ENCODE measurements at regions not wholly inside any gene's neighbourhood (a gene's known extent, or its start where the extent isn't known, plus 50 kb on each side); places are given as distances from the start of the nearest gene placed in this dataset.

DNA sequence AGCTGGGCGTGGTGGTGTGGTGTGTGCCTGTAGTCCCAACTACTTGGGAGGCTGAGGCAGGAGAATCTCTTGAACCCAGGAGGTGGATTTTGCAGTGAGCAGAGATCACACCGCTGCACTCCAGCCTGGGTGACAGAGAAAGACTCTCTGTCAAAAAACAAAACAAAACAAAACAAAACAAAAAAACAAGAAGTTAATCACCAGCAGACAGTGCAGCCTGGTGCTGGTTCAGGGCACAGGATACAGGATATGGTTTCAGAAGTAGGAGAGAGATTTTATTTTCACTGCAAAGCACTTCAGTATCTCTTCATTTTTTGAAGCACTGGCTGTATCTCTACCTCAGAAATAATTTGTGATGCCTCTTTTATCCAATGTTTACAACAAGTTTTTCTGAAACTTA lies 1222.9 kb upstream of the PRKX start:
- no peaks in the 10 kb centered on the region for H3K79me2 ChIP-seq (replicated peaks; ENCODE audit: insufficient read depth, low read length)
- no peak overlapping the region for H3K9ac ChIP-seq (ENCODE audit: low read length)
- no peaks in the 10 kb centered on the region for H3F3A ChIP-seq (ENCODE audit: insufficient read depth, low read length, poor library complexity, severe bottlenecking)
- H4K20me1 ChIP-seq (ENCODE audit: insufficient read depth): no peaks in the 10 kb centered on the region
- H3K4me2 ChIP-seq (ENCODE audit: low read length): no peak overlapping the region
- TF ChIP-seq EZH2 (IDR thresholded peaks at IDR 0.05; ENCODE audit: borderline replicate concordance, insufficient read depth, low read length, poor library complexity, severe bottlenecking) (no peak), SMC3 (conservative IDR thresholded peaks at IDR 0.05; ENCODE audit: poor library complexity) (no peak), TAF1 (IDR thresholded peaks at IDR 0.05; ENCODE audit: low read depth) (no peak), MXI1 (conservative IDR thresholded peaks at IDR 0.05; ENCODE audit: poor library complexity, severe bottlenecking) (no peak), RAD21 (conservative IDR thresholded peaks at IDR 0.05) (no peak), EP300 (conservative IDR thresholded peaks at IDR 0.05; ENCODE audit: poor library complexity, severe bottlenecking) (no peak), POLR2AphosphoS5 (IDR thresholded peaks at IDR 0.05) (no peak), CTCF (IDR thresholded peaks at IDR 0.05; ENCODE audit: poor library complexity, severe bottlenecking) (no peak)
- TF ChIP-seq, protein P1, sequence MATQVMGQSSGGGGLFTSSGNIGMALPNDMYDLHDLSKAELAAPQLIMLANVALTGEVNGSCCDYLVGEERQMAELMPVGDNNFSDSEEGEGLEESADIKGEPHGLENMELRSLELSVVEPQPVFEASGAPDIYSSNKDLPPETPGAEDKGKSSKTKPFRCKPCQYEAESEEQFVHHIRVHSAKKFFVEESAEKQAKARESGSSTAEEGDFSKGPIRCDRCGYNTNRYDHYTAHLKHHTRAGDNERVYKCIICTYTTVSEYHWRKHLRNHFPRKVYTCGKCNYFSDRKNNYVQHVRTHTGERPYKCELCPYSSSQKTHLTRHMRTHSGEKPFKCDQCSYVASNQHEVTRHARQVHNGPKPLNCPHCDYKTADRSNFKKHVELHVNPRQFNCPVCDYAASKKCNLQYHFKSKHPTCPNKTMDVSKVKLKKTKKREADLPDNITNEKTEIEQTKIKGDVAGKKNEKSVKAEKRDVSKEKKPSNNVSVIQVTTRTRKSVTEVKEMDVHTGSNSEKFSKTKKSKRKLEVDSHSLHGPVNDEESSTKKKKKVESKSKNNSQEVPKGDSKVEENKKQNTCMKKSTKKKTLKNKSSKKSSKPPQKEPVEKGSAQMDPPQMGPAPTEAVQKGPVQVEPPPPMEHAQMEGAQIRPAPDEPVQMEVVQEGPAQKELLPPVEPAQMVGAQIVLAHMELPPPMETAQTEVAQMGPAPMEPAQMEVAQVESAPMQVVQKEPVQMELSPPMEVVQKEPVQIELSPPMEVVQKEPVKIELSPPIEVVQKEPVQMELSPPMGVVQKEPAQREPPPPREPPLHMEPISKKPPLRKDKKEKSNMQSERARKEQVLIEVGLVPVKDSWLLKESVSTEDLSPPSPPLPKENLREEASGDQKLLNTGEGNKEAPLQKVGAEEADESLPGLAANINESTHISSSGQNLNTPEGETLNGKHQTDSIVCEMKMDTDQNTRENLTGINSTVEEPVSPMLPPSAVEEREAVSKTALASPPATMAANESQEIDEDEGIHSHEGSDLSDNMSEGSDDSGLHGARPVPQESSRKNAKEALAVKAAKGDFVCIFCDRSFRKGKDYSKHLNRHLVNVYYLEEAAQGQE (IDR thresholded peaks at IDR 0.05; ENCODE audit: borderline replicate concordance): no peak
- no peaks in the 10 kb centered on the region for H3K36me3 ChIP-seq (ENCODE audit: insufficient read depth, low read length)
- no peak overlapping the region for H3K27ac ChIP-seq (ENCODE audit: low read length)
- H3K4me3 ChIP-seq (ENCODE audit: low read length): no peak overlapping the region
- no peaks in the 10 kb centered on the region for H3K9me3 ChIP-seq (ENCODE audit: low read length)
- H3K9me2 ChIP-seq (ENCODE audit: insufficient read depth, low read length): no peaks in the 10 kb centered on the region
- H2AFZ ChIP-seq (ENCODE audit: low read depth, low read length): no peak overlapping the region
- no peaks in the 10 kb centered on the region for H3K27me3 ChIP-seq (ENCODE audit: insufficient read depth, low read depth, low read length)

DNA sequence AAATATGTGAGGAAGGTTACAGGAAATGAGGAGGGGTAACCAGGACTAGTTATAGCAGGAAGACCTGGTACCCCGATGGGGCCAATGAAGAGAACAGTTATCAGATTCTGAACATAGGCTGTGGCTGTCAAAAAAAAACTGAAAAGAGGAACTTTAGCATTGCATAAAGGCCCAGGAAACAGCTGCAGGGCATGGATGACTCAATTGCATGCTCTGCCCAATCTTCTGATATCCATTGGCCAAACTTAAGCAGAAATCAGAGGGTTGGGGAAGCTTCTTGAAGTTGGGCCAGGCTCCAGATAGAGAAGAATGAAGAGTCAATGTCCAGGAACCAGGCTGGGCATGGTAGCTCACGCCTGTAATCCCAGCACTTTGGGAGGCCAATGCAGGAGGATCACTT lies 1222.4 kb upstream of the PRKX start:
- no peak overlapping the region for H3K27ac ChIP-seq (ENCODE audit: low read length)
- no peak overlapping the region for H3K9ac ChIP-seq (ENCODE audit: low read length)
- no peak overlapping the region for H3K4me2 ChIP-seq (ENCODE audit: low read length)
- H3K36me3 ChIP-seq (ENCODE audit: insufficient read depth, low read length): no peaks in the 10 kb centered on the region
- H3K79me2 ChIP-seq (replicated peaks; ENCODE audit: insufficient read depth, low read length): no peaks in the 10 kb centered on the region
- no peak for TF ChIP-seq TAF1 (IDR thresholded peaks at IDR 0.05; ENCODE audit: low read depth)
- no peak for TF ChIP-seq EZH2 (IDR thresholded peaks at IDR 0.05; ENCODE audit: borderline replicate concordance, insufficient read depth, low read length, poor library complexity, severe bottlenecking)
- no peak for TF ChIP-seq EP300 (conservative IDR thresholded peaks at IDR 0.05; ENCODE audit: poor library complexity, severe bottlenecking)
- TF ChIP-seq SMC3 (conservative IDR thresholded peaks at IDR 0.05; ENCODE audit: poor library complexity): no peak
- no peak for TF ChIP-seq MXI1 (conservative IDR thresholded peaks at IDR 0.05; ENCODE audit: poor library complexity, severe bottlenecking)
- TF ChIP-seq RAD21 (conservative IDR thresholded peaks at IDR 0.05): no peak
- TF ChIP-seq, protein P1 (IDR thresholded peaks at IDR 0.05; ENCODE audit: borderline replicate concordance): no peak
- TF ChIP-seq POLR2AphosphoS5 (IDR thresholded peaks at IDR 0.05): no peak
- TF ChIP-seq CTCF (IDR thresholded peaks at IDR 0.05; ENCODE audit: poor library complexity, severe bottlenecking): no peak
- no peaks in the 10 kb centered on the region for H3K27me3 ChIP-seq (ENCODE audit: insufficient read depth, low read depth, low read length)
- H3F3A ChIP-seq (ENCODE audit: insufficient read depth, low read length, poor library complexity, severe bottlenecking): no peaks in the 10 kb centered on the region
- H3K9me3 ChIP-seq (ENCODE audit: low read length): no peaks in the 10 kb centered on the region
- no peak overlapping the region for H3K4me3 ChIP-seq (ENCODE audit: low read length)
- no peaks in the 10 kb centered on the region for H4K20me1 ChIP-seq (ENCODE audit: insufficient read depth)
- no peak overlapping the region for H2AFZ ChIP-seq (ENCODE audit: low read depth, low read length)
- no peaks in the 10 kb centered on the region for H3K9me2 ChIP-seq (ENCODE audit: insufficient read depth, low read length)

Data from neural cell (in vitro differentiated cells).